Daoy (cell line): ENCODE measurements at regions not wholly inside any gene's neighbourhood (a gene's known extent, or its start where the extent isn't known, plus 50 kb on each side); places are given as distances from the start of the nearest gene placed in this dataset.

Experiments
- DNase-seq: peaks from one replicate; pipeline ENCODE4 v3.0.0-alpha.2; 2015; ENCODE audit warnings: low read depth

DNA sequence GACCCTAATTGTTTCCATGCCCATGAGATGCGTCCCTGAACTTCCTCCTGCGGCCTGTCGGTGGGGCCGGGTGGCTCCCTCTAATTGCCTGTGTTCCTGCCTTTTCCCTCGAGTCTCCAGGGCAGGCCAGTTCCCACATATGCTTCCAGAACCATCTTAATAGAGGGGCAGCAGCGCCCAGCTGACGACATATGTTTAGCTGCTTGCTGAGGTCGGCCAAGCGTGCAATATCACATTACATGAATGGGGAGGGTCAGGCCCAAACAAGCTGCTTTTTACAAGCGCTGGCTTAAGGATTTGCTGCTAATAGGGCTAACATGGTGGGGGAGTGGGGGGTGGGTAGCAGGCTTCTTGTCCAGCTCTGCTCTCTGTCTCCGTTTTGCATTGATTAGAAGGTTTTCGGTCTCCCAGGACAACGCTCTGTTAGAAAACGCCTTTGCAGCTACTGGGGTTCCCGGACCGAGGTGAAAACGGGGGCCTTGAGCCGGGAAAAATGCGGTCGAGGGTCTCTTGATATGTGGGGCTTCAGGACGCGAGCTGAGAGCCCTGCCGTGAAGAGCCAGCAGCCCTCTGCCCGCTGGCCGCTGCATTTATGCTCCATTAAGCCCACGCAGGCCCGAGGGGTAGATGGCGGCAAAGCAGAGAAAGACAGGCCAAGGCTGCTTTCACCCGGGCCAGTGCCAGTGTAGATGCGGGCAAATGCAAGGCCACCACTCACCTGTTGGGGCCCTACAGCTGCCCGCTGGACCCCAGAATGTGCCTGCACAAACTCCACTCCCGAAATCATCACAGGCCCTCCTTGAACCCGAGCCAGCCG, 308.5 kb downstream of the BMP7 start:
- peak; percentile 45 for DNase-seq

DNA sequence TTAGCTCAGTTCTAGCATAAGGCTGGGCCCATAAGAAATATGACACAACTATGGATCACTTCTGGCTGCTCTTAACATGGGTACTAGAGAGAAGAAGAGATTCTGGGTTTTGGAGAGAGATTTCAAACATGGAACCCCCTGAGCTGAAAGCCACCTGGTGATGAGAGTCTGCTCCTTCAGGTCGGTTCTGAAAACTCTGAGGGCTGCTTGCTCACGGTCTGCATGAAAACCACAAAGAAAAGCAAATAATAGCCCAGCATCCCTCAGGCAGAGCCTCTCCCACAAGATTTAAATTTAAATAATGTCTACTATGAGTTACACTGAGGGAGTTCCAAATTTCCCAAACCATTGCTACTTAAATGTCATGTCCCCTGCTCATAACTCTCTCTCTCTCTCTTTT, 301.5 kb downstream of the BMP7 start:
- DNase-seq: no peak

DNA sequence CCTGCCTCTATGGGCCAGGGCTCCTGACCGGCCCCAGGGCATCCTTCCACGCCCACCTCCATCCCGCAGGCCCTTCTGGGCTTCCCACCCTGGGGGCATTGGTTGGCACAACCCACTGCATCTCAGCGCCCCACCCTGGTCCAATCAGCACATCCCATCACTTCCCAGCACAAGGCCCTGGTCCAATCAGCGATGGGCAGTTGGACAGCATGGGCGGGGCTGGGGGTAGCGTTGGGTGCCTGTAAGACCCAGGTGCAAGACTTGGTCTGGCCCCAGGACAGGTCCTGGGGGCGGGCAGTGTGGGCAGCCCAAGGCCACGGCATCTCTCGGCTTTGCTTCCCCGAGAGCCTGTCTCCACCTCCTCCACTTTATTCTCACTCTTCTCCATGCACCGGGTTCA, 298.5 kb downstream of the BMP7 start:
- no peak for DNase-seq

DNA sequence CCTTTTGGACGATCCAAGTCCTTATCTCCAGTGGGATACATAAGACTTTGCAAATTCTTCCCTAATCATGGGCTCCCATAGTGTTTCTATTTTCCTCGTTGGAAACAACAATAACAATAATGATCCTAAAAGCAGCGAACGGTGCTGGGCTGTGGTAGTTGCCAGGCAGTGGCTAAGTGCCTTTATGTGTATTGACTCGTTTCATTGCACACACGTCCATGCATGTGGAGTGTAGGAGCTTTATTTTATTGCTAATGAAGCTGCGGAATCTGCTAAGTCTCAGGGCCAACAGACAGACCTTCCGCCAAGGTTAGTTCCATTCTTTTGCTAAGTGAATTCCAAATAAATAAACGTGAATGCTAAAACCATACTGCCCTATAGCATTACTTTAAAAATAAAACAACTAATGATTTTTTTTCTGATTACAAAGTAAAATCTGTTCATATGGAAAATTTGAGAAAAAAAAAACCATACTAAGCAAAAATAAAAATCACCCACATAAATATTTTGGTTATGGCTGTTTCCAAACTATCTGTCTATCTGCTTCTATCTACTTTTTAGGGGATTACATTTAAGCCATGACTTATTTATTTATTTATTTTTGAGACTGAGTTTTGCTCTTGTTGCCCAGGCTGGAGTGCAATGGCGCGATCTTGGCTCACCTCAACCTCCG, 297.9 kb downstream of the BMP7 start:
- no peak for DNase-seq

DNA sequence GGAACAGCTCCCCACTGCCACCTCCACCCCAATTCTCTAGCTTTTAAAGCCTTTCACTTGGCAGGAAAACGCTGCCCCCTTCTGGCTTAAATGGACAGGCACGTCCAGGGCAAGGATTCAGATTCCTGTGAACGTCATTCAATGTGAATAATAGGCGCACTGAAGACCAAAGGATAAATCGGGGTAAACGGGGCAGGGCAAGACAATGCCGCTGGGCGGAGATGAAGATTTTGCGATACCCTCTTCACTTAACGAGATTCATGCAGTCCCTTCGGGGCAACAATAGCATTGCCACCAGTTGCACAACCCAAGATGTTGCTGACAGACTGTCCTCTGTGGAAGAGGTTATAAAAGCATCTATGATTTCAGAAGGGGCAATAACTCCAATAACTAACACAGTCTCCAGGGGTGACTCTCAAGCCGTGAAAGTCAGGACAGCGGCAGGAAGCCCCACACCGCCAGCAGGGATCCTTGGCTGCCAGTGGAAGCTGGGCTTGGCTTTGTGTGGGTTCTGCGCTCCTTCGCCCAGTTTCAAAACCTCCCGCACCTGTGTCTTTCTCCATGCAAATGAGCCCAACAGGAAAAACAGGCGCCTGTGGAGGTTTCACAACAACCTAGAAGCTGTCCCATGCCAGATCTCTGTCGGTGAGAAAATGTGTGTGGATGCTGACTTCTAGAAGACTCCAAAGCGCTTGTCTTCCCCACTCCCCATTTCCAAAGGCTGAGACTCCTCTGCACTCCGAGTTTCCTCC, 291.8 kb downstream of the BMP7 start:
- peak; percentile 66 for DNase-seq

DNA sequence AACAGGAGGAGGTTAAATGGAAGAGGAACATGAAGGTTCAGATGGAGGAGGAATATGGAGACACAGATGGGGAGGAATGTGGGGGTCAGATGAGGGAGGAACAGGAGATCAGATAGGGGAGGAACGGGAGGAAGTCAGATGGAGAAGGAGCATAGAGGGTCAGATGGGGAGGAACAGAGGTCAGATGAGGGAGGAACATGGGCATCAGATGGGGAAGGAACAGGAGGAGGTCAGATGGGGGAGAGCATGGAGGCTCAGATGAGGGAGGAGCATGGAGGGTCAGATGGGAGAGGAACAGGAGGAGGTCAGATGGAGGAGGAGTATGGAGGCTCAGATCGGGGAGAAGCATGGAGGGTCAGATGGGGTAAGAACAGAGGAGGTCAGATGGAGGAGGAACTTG, 290.6 kb downstream of the BMP7 start:
- DNase-seq: no peak

DNA sequence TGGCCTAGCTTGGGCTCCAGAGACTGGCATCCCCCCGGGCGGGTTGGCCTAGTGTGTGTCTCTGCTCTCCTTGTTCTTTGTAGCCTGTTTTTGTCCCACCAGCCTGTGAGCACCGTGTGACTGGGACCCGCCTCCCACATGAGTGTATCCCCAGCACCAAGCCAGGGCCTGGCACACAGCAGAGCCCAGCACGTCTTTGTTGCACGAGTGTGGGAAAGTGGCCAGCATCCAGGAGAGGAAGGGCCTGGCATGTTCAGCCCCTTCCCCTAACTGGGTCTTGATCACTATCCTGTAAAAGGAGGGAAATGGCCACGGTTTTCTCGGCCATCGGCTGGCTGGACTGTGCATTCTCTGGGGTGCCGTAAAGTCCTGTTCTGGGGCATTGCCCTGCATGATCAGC, 290.1 kb downstream of the BMP7 start:
- no peak for DNase-seq

DNA sequence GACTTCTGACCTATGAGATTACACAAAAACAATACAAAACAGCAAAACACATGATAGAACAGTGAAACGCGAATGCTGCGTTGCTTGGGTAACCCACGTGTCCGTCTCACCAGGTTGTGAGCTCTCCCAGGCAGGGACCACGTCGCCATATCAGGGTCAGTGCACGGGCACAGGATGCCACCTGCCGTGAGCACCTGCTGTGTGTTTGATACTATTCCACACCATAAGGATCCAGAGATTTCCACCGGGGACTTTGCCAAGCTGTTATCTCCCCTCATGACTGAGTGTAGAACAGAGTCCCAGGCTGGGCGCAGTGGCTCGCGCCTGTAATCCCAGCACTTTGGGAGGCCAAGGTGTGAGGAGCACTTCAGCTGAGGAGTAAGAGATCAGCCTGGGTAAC, 288.0 kb downstream of the BMP7 start:
- no peak for DNase-seq

DNA sequence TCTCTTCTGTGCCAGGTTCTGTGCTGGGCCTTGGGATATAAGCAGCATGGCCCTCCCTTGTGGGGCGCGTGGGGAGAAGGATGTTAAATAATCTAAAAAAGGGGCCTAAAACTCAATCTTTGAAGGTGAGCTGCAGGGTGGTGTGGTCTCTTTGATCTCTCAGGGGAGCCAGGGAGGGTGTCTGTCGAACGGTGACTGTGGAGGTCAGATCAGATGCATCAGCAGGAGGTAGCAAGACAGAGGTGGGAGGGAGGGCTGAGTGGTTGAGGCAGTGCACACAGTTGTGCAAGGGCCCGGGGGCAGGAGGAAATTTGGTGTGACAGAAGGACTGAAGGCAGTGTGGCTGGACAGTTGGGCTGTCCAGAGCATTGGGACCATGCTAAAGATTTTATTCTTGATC, 287.3 kb downstream of the BMP7 start:
- no peak for DNase-seq

DNA sequence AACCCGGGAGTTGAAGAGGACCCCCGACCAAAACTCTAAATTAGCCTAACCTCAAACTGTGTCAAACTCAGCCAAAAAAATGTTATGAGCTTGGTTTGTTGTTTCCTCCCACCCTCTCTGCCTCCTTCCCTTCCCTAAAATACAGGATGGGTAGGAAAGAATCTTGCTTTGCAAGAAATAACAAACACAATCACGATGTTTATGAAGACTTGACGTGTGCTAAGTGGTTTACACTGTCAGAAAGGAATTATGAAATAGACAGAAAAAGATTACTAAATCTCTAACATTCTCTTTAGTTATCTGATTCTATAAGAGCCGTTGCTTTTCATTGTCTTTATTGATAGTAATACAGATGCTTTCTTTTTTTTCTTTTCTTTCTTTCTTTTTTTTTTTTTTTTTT, 285.1 kb downstream of the BMP7 start:
- DNase-seq: no peak

DNA sequence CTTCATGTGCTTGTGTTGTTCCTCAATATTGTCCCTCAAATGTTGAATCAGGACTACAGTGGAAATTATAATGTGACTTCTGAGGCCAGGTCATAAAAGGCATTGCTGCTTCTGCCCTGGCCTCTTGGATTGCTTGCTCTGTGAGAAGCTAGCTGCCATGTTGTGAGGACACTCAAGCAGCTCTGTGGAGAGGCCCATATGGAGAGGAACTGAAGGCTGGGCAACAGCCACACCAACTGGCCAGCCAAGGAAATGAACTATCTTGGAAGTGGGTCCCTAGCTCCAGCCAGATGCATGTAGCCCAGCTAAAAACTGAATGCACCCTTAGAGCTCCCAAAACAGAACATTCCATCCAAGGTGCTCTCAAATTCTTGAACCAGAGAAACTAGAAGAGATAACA, 282.6 kb downstream of the BMP7 start:
- no peak for DNase-seq

DNA sequence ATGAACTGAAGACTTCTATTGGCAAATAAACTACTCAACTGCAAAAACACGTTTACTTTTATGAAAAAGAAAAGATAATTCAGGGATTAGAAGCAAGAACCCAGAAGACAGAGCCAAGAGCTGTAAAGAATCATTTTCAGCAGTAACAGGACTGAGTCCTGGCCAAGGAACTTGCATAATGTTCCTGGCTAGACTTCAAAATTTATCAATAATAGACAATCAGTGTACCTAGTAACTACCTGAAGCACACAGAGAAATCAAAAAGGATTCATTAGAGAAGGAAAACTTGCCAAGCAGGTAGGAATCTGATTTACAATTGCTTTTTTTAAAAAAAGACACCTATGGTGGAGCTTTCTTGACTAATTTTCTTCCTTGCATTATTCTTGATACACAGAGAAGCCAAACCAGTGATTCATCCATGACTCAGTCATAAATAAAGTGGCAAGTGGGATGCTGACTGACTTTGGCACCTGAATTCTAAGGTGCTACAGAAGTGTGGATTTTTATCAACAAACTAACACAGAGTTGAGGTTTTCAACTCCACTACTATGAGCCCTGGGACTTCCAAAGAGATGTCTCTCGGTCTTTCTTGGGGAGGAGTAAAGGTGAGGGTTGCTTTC, 281.3 kb downstream of the BMP7 start:
- peak; percentile 47 for DNase-seq

DNA sequence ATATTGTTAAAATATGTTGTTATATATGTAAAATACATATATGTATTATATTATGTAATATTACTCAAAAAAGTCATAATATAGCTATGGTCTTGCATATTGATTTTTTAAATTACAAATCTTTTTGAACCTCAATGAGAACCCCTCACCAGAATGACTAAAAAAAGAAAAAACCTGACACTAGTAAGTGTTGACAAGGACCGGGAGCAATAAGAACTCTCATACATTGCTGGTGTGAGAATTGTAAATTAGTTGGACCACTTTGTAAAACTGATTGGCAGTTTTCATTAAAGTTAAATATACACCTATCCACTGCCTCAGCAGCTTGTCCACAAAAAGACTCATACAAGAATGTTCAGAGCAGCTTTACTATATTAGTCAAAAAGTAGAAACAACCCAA, 280.0 kb downstream of the BMP7 start:
- DNase-seq: no peak

DNA sequence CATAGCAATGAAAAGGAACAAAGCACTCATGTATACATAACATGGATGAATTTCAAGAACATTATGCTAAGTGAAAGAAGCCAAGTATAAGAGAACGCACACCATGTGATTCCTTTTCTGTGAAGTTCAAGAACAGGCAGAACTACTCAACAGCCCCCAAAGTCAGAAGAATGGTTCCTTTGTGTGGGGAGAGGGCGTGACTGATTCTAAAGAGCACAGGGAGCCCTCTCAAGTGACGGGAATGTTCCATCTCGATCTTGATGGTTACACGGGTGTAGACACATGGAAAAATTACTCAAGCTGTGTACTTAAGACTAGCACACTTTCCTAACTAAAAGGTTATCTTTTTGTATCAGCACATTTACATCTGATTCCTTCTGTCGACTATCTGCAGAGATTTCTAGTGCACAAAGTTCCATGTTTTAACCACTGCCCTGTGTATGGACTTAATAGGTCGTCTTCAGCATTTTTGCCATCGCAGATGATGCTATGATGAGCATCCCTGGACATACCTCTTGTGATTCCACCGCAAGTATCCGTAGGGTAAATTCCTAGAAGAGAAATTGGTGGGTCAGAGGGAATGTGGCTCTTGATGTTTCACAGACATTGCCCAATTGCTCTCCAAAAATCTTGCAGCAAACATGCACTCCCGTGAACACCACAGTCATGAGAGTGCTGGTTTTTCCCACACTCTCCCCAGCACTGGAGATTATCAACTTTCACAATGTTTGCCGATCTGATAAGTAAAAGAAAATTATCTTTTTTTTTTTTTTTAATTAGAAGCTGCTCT, 279.3 kb downstream of the BMP7 start:
- peak; percentile 28 for DNase-seq

DNA sequence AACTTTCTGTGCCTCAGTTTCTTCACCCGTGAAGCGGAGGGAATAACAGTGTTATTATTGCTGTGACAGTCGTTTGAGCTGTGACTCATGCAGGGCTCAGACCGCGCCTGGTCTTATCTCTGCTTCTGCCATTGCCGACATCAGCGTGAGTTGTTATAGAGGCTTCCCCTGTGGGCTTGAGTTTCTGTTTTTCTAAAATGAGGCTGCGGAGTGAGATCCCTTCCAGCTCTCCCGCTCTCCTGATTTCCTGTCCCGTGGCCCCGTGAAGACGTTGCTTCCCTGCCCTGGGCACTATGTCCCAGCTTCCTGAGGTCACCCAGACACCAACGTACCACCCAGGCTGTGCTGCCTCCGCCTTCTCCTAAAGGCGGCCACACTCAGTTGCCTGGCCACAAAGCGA, 278.5 kb downstream of the BMP7 start:
- peak; percentile 74 for DNase-seq

DNA sequence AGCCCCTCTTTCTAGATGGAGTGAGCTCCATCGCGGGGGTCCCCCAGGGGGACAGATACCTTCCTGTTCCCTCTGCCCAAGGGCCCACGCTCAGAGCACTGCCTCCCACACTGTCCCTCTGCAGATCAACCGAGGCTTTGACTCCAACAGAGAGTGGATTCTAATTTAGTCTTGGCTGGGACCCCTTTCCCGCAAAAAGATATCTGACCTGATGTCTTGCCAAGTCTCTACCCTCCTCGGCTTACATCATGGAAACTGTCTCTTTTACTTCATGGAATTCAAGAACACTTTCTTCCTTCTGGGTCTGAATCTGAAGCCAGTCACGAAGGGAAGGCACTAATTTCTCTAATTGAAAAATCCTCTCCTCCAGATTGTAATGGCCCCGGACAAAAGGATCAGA, 278.0 kb downstream of the BMP7 start:
- DNase-seq: no peak

DNA sequence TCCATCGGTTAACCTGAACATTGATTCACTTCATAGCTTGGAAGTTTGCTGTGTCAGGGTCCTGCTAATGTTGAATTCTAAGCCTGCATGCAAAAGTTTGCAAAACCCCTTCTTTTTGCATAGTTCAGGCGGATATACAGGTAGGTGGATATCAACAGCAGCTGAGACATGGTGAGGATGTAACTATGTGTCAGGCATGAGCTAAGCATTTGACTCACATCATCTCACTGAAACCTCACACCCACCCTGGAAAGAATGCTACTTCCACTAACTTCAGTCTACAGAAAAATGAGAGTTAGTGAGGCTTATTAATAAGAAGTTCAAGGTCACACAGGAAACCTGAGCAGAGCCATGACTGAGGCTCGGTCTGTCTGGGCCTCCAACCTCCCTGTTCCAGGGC, 276.9 kb downstream of the BMP7 start:
- peak; percentile 44 for DNase-seq

DNA sequence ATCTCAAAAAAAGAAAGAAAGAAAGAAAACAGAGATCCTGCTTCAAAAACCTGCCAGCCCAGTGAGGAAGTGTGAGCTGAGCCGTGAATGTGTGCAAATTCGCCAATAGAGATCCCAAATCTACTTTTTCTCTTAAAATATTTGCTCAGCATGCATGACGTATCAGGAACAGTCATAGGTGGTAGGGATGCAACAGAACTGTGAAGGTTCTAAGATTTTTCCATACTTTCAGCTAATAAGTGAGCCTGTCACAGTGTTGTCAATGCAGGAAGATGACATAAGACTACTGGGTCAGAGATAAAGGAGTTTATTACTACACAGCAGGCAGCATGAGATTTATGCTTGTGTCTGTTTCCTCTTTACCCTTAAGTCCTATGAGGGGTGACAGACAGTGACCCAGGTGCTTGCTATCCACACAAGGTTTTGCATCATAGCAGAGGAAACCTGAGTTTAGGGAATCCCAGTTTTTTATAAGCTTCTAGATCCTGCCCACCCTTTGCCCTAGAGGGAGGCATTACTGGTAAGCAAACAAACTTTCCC, 273.4 kb downstream of the BMP7 start:
- no peak for DNase-seq

DNA sequence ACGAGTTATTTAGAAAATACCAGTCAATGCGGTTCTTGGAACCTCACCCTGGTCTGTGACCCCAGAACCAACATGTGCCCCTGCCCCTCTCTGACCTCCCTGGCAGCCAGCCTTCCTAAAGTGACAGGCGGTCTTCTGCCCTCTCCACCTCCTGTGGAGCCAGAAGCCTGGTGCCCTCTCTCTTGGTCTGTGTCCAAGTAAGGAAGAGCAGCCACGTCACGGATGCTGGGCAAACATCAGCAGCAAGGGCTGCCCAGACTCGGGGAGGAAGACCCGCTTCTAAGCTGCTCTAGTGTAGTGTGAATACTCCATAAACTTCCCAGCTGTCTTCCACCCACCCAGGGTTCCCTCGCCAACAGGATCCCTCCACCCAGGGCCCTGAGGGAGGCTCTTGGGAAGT, 272.4 kb downstream of the BMP7 start:
- DNase-seq: no peak

DNA sequence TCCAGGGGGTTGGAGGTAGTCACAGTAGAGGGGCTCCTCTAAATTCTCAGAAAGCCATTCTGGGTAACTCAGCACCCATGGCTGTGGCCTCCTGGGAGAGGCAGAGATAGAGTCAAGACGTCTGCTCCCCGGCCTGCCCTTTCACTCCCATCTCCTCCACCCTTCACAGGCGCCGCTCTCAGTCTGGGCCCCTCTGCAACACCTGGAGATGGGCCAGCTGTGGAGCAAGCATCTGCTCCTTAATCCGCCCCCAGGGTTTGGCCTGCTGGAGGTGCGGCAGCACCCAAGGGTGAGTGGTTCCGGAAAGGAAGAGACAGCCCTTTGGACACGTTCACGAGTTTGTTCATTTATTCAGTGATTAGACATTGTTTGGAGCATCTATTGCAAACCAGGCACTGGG, 271.3 kb downstream of the BMP7 start:
- no peak for DNase-seq

DNA sequence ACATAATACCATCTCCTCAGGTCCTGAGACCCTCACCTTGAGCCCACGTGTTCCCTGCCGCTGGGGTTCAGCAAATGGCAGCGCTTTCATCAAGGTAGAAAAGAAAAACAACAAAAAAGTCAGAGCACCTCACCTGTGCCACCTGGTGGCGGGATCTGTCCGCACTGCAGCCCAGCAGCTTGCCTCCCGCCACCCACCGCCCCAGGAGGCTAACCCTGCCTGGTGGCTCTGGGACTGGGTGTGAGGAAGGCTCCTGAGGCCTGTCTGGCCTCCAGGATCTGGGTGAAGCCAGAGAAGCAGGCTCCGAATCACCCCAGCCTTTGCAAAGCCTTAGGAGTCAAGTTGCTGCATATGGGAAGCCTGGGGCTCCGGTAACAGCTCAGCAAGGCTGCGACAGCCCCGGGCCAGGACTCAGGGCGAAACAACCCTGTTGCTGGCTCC, 270.8 kb downstream of the BMP7 start:
- DNase-seq: peak; percentile 36
